HPDE6-E6E7 (cell line): ENCODE measurements at regions not wholly inside any gene's neighbourhood (a gene's known extent, or its start where the extent isn't known, plus 50 kb on each side); places are given as distances from the start of the nearest gene placed in this dataset.
"Not testable (repeated sequence)": the region's sequence is repeated elsewhere in the genome, so short reads cannot be mapped to it uniquely, and the experiment has no call there.

Experiments used
- DNase-seq: peaks from one replicate; pipeline ENCODE4 v3.0.0; 2011; ENCODE audit warnings: missing footprints; ENCODE audit errors: extremely low spot score

DNA sequence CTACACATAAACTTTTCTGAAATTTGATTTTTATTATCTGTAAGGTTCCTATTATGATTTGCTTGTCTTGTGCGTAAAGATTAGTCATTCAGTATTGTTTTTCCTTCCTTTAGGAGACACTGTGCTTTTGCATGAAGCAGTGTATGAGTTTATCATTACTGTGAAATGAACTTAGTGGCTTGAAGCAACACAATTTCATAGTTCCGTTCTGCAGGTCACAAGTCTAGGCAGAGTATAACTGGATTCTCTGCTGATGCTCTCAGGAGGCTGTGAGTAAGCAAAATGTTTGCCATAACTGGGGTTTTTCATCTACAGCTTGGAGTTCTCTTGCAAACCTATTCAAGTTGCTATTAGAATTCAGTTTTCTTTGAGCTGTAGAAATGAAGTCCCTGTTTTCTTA lies 1136.1 kb downstream of the OTOL1 start:
- DNase-seq, result peak; percentile 23

GRCh38 chr3:162640208-162640607 lies 1143.6 kb downstream of the OTOL1 start:
- not testable (repeated sequence) for DNase-seq

- no peak for DNase-seq
Measured at GRCh38 chr3:162641317-162641716, 1144.7 kb downstream of the OTOL1 start.

DNA sequence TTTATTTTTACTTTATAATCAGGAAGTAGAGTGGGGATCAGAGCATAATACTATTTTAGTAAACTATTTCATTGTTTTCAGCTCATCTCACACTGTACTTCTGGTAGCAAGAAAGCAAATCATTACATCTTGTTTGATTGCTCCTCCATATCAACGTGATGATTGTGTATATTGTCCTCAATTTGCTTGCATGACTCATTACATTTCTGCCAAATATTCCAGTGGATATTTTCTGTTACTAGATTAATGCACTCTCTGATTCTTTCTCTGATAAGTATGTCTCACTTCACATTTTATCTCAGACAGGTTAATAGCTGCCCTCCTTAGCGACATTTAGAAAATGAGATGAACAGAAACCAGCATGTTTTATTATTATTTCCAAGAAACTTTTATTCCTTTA lies 1145.3 kb downstream of the OTOL1 start:
- no peak for DNase-seq

DNA sequence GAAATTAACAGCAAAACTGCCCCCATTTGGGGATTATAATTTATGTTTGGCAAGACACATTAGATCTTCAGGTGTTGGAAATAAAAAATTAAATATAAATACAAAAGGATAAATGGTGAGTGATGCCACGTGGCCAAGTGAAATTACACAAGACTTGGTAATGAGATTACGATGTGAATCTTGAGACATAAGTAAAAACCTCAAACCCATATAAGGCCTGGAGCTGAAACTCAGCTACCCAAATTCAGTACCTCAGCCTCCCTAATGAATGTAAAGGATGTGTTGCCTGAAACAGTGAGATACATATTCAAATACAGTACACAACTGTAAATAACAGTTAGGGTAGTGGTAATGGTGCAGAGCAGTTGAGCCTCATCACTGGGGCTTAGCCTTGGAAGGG lies 1146.6 kb downstream of the OTOL1 start:
- DNase-seq, result no peak

DNA sequence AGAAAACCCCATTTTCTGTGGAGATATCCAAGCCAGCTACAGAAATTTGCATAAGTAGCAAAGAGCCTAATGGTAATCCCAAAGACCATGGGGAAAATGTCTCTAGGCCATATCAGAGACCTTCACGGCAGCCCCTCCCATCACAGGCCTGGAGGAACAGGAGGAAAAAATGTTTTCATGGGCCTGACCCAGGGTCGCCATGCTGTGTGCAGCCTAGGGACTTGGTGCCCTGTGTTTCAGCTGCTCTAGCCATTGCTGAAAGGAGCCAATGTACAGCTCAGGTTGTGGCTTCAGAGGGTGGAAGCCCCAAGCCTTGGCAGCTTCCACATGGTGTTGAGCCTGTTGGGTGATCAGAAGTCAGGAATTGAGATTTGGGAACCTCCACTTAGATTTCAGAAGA lies 1150.7 kb downstream of the OTOL1 start:
- no peak for DNase-seq

DNA sequence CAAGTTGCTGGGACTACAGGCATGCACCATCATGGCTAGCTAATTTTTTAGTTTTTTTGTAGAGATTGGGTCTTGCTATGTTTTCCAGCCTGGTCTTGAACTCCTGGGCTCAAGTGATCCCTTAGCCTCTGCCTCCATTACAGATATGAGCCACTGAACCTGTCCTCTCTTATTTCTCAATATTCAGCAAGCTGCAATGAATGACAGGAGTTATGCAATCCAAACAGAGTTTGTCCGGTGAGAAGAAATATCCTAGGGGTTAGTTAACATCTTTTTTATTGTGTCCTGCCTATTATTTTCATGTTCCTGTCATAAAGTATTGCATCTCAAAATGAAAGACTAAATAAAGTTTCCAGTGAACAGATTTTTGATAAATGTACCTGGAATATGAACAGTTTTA lies 1161.4 kb downstream of the OTOL1 start:
- no peak for DNase-seq

DNA sequence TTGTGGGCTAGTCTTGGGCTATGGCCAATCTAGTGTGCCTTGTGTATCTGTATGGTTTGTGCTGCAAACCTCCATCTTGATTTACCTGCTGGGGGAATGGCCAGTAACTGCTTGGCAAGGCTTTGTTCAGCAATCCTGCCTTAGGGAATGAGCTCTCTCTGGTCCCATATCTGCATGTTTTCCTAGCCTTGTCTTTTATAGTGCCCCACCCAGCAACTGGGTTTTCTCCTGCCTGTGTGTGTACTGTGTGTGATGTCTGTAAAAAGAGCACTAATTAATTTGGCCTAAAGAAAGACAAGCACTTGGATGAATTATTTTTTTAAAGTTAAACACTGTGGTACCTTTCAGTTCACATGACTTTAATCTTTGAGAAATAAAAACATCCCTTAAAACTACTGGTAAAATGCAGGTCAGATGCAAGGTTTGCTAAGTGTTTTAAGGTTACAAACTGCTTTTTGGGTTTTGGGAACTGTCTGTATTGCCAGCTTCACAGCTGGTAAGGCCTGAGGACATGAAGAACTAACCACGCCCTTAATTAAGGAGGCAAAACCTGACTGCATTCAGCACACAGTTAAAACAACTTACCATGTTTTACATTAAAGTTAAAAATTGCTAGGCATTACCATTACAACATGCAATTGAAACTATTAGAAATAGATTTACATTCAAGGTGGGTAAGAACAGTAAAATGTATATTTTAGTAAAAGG lies 1169.2 kb downstream of the OTOL1 start:
- DNase-seq, result no peak

GRCh38 chr3:162666835-162667234 lies 1170.2 kb downstream of the OTOL1 start:
- DNase-seq, result no peak

GRCh38 chr3:162670181-162670580 lies 1173.6 kb downstream of the OTOL1 start:
- DNase-seq, result no peak

- DNase-seq, result no peak
Measured at GRCh38 chr3:162677475-162677874, 1180.9 kb downstream of the OTOL1 start.

- no peak for DNase-seq
Measured at GRCh38 chr3:162678941-162679340, 1182.3 kb downstream of the OTOL1 start.

DNA sequence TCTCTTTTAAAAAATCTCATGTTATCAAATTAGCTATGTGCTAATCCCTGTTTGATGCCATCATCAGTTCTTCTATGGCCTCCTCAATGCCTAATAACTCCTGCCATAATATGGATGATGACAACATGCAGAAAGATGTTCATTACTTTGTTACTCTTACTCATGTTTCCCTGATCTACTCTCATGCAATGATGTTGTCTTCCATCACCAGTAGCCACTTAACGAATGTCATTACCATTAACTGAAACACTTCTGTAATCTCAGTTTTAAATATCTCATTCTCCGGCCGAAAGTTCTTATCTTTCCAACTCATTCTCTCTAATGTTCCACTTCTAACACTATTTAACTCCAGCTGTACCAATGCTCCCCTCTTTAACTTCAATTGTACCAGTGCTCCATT lies 1187.7 kb downstream of the OTOL1 start:
- no peak for DNase-seq

DNA sequence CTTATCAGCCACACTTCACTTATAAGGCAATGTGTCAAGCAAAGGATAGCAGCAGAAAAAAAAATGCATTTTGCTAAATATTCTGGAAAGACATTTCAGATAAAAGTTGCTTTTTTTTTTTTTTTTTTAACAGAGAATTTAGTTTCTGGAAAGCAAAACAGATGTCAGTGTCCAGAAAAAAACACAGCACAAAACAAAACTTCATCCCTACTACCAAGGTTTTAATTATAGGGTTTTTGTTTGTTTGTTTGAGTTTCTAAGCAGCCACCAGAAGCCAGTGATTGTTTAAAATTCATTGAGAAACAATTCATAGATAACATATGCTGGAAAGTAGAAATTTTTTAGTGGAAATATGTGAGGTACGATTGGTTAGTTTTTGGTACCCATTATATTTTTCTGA lies 1202.7 kb downstream of the OTOL1 start:
- DNase-seq, result no peak

DNA sequence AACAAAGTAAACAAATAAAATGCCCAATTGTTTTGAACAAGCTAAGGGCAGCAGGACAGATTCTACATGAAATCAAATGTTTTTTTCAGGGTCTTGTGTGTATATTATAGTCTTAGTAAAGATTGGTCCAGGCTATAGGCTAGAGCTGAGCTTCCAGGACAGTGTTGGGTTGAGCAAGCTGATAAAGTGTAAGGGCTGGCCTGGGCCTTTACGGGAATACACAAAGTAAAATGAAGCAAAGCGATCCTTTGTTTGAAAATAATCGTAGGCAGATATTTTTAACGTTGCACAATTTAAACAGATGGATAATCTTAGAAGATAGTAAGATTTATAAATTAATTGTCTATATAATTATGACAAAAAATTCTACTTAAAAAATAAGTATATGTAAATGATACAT lies 1204.6 kb downstream of the OTOL1 start:
- DNase-seq, result no peak

DNA sequence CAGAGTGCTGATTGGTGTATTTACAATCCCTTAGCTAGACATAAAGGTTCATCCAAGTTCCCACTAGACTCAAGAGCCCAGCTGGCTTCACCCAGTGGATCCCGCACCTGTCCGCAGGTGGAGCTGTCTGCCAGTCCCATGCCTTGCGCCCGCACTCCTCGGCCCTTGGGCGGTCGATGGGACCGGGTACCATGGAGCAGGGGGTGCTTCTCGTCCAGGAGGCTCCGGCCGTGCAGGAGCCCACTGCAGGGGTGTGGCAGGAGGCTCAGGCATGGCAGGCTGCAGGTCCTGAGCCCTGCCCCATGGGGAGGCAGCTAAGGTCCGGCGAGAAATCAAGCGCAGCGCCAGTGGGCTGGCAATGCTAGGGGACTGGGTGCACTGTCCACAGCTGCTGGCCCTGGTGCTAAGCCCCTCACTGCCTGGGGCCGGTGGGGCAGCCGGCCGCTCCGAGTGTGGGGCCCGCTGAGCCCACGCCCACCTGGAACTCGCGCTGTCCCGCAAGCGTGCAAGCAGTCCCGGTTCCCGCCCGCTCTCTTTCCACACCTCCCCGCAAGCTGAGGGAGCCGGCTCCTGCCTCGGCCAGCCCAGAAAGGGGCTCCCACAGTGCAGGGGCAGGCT lies 1206.3 kb downstream of the OTOL1 start:
- no peak for DNase-seq

DNA sequence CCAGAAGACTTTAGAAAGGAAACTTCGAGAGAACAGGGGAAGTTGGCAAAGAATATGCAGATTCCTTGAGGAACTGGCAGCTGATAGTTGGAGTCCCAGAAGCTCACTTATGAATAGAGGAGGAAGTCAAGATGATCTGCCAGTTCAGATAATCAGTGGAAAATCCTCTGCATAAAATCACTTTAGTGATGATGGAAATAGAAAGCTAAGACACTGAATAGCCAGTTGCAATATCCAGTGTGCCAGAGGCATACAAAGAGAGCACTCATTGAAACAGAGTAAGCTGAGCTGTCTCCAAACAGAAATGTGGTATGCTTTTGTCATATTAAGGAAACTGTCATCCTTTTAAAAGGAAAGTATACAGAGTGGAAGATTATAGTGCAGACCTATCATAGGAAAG lies 1207.6 kb downstream of the OTOL1 start:
- DNase-seq, result no peak

- no peak for DNase-seq
Measured at GRCh38 chr3:162704799-162705385, 1208.3 kb downstream of the OTOL1 start.

DNA sequence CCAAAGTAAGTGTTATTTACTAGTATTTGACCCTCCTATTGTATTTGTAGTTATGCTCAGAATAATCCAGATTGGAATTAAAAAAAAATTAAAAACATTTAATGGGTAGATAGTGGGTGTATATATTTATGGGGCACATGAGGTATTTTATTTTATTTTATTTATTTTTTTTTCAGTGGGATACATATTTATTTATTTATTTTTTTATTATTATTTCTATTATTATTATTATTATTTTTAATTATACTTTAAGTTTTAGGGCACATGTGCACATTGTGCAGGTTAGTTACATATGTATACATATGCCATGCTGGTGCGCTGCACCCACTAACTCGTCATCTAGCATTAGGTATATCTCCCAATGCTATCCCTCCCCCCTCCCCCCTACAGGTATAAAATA lies 1211.8 kb downstream of the OTOL1 start:
- not testable (repeated sequence) for DNase-seq

DNA sequence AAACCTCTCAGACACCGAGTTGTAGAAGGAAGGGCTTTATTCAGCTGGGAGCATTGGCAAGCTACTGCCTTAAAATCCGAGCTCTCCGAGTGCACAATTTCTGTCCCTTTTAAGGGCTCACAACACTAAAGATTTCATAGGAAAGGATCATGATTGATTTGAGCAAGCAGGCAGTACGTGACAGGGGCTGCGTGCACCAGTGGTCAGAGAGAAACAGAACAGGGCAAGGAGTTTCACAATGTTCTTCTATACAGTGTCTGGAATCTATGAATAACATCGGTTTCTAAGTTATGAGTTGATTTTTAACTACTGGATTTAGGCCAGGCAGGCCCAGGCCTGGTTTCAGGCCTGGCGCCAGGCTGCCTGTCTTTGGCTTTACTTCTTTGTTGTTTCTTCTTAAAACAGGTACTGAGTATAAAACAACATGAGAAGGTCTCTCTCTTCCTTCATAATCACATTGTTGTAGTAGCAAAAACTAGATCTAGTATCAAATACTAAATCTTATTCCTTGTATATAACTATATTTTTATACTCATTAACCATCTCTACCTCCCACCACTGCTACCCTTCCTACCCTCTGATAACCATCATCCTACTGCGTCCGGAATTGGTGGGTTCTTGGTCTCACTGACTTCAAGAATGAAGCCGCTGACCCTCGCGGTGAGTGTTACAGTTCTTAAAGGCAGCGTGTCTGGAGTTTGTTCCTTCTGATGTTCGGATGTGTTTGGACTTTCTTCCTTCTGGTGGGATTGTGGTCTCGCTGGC lies 1212.5 kb downstream of the OTOL1 start:
- not testable (repeated sequence) for DNase-seq

- DNase-seq, result no peak
Measured at GRCh38 chr3:162710332-162711112, 1213.9 kb downstream of the OTOL1 start.

- not testable (repeated sequence) for DNase-seq
Measured at GRCh38 chr3:162717074-162717473, 1220.5 kb downstream of the OTOL1 start.
